RPMI8226 (cell line): ENCODE measurements at regions not wholly inside any gene's neighbourhood (a gene's known extent, or its start where the extent isn't known, plus 50 kb on each side); places are given as distances from the start of the nearest gene placed in this dataset.
"Not testable (repeated sequence)": the region's sequence is repeated elsewhere in the genome, so short reads cannot be mapped to it uniquely, and the experiment has no call there.

ENCODE experiments used
- DNase-seq: peaks from one replicate; pipeline ENCODE4 v3.0.0-alpha.2; 2015

- no peak for DNase-seq
Measured at GRCh38 chr2:64745562-64745961, 91.8 kb upstream of the SERTAD2 start.

DNA sequence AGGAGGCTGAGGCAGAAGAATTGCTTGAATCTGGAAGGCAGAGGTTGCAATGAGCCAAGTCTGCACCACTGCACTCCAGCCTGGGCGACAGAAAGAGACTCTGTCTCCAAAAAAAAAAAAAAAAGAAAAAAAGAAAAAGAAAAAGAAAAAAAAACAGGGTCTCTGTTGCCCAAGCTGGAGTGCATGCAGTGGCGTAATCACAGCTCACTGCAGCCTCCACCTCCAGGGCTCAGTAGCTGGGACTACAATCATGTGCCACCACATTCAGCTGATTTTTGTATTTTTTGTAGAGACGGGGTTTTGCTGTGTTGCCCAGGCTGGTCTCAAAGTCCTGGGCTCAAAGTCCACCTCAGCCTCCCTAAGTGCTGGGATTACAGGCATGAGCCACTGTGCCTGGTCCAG, 94.0 kb upstream of the SERTAD2 start:
- DNase-seq, result not testable (repeated sequence)

DNA sequence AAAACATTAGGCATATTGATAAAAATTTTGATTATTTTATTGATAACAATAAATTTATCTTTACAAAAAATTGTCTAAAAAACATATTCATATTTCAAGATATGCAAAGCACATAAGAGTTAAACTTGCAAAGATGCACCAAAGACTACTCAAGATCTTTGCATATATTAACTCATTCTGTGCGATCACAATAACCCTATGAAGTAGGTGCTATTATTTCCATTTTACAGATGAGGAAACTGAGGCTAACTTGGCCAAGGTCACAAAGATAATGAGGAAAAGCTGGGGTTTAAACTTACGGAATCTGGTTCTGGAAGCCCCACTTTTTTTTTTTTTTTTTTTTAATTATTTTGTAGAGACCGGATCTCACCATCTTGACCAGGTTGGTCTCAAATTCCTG, 94.4 kb upstream of the SERTAD2 start:
- no peak for DNase-seq

DNA sequence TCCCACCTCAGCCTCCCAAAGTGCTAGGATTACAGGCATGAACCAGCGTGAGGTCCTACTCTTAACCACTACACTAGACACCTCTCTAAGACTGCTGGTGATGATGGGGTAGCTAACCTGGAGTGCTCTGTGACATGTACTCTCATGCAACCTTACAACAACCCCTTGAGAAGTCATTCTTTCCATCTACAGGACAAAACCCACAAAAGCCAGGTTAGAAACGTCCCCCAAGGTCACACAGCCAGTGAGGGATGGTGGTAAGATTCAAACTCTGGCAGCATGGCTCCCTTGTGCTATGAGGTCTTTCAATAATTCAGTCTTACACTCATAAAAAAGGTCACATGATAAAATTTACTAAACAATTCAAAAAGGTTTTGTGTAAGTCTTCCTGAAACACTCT, 94.8 kb upstream of the SERTAD2 start:
- DNase-seq, result no peak

DNA sequence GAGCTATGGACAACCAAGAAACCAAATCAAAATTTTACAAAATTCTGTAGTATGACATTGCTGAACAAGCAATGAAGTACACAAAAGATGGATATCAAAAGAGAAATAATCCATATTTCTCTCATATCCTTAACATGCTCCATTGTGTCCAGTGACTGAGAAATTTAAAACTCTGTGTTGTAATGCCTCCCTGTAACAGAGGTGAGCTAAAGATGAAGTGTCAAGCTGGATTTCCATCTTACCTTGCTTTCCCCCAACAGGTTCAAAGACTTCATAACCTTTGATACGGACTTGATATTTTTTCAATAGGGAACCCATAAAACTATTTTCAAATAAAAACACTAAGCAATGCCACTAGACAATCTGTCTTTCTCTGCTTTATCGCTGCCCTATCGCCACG, 95.7 kb upstream of the SERTAD2 start:
- DNase-seq, result peak; percentile 23

GRCh38 chr2:64750001-64750816, 96.5 kb upstream of the SERTAD2 start:
- DNase-seq, result peak; percentile 53

DNA sequence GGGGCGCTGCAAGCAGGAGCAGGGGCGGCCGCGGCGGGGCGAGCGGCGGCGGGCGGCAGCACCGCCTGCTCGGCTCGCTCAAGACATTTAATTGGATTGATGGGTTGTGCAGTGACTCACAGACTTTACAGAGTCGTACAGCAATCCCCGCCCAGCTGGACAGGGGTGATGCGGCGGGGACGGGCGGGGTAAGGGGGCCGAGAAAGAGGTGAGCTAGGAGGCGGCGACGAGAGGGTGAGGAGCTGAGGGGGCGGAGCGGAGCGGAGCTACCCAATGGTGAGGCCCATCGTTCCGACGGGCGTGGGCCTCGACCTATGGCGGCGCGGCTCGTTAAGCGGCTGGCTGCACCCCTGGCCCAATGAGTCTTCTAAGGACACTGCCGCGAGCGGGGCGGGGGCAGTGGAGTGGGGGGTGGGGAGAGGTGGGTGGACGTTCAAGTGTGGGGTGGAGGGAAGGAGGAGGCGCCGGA, 97.1 kb upstream of the SERTAD2 start:
- DNase-seq, result no peak

DNA sequence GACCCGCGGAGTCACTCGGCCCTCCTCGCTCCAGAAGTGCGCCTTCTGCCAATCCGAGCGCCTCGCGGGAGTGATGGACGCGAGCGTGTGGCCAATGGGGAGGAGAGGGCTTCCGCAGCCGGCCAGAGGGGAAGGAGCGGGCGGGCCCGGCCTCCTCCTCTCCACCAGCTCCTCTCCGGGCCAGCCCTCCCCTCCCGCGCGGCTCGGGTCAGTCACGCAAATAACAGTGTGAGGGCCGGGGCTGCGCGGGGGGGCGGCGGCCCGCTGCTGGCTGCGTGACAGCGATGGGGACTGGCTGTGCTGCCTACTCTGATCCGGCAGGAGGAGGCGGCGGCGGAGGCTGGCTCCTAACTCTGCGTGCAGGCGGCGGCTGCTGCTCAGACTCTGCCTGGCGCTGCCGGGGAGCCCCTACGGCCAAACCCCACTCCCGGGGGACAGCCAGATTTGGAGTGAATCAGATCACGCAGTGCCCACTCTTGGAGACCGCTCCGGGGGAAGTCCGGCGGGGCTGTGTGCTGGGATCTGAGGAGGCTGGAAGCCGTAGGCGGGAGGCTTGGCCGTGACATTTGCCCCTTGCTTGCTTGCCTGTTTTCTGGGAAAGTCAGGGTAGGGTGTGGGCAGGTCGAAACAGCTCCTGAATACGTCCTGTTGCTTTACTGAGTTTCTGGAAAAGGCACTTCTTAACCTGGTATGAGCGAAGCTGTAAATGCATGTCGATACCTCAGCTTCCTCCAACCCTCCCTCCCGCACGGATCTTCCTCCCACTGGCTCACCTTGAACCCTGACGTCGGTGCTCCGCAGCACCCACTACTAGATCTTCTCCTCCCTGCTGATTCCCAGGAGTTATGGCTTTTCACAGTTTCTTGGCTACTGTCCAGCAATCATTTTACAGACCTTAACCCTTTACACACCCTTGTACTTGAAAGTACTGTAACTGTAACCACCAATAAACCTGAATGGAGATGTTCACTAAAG, 97.9 kb upstream of the SERTAD2 start:
- DNase-seq, result peak; percentile 99

- DNase-seq, result peak; percentile 52
Measured at GRCh38 chr2:64753399-64753798, 99.7 kb upstream of the SERTAD2 start.

DNA sequence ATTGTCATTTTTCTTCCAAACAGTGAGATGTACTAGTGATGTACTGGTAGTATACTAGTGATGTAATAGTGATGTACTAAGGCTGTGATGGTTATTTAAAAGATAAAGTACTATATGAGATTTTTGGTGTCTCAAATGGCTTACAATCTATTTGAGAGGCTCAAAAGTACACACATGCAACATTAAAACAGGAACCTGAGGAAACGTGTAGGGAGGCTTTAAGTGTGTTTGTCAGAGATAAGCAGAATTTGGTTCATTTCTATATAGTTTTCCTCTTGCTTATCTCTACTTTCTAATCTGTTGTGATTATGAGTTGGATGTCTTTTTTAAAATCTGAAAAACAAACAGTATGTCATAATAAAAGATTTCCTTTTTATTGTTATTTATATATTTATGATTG, 100.9 kb upstream of the SERTAD2 start:
- DNase-seq, result no peak

- no peak for DNase-seq
Measured at GRCh38 chr2:64757126-64757525, 103.4 kb upstream of the SERTAD2 start.

GRCh38 chr2:64760128-64760527, 106.4 kb upstream of the SERTAD2 start:
- no peak for DNase-seq

GRCh38 chr2:64762301-64762997, 108.7 kb upstream of the SERTAD2 start:
- DNase-seq, result no peak

DNA sequence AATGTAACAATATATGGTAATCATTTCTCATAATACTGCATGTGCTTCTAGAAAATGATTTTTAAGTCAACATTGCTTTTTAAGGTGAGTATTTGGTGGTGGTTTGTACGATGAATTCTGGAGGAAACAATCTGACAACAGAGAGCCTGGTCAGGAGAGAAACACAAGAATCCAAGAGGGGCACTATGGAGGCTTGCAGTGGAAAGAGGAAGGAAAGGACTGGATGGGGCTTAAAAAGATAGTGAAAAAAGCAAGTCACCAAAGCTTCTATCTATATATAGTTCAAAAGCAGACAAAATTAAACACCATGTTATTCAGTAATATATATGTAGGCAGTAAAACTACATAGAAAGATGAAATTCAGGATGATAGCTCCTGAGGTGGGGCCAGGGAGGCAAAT, 109.4 kb upstream of the SERTAD2 start:
- DNase-seq, result no peak

DNA sequence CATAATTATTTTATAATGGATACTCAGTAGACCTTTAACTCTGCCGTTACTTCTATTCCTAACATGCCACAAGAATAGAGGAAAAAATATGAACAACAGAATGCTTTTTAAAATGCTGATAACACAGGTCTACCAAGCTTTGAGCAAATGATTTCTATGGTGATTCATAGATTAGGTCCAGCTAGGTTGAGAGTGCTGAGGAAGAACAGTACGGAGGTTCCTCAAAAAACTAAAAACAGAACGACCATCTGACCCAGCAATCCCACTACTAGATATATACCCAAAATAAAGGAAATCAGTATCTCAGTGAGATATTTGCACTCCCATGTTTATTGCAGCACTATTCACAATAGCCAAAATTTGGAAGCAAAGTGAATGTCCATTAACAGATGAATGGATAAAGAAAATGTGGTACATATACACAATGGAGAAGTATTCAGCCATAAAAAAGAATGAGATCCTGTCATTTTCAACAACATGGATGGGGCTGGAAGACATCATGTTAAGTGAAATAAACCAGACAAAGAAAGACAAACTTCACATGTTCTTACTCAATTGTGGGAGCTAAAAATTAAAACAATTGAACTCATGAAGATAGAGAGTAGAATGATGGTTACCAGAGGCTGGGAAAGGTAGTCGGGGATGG, 111.6 kb upstream of the SERTAD2 start:
- no peak for DNase-seq

DNA sequence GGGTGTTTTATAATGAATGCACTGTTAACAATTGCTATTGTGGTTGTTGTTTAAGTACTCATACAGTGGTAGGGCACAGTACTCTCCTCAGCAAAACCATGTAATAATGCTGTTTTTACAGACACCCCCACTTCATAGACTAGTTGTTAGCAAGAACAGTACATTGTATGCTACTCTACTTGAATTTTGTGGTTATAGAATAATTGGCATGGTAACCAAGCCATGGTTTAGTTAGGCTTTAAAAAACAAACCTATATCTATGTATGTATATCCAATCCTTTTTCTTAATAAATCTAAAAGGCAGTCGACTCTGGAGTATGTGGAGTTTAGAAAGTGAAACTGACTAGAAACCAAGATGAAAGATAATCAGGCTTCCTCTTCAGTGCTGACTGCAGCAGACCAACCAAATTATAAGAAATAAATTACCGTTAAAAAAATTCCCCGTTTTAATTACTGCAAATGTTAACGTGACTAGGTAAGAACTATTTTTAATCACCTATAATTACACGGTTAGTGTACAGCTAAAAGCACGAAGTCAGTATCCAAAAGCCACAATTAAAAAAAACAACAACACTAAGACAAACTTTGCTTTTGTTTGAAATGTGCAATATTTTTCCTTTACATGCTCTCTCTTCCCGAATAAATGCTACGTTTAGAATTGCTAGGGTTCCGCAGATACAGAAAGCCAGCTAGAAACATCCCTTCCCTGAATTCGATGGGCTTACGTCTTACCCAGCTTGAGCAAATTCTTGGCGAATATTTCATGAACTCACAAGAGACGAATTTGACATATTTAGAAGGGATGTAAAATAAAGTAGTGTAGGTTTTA, 113.3 kb upstream of the SERTAD2 start:
- peak; percentile 32 for DNase-seq

DNA sequence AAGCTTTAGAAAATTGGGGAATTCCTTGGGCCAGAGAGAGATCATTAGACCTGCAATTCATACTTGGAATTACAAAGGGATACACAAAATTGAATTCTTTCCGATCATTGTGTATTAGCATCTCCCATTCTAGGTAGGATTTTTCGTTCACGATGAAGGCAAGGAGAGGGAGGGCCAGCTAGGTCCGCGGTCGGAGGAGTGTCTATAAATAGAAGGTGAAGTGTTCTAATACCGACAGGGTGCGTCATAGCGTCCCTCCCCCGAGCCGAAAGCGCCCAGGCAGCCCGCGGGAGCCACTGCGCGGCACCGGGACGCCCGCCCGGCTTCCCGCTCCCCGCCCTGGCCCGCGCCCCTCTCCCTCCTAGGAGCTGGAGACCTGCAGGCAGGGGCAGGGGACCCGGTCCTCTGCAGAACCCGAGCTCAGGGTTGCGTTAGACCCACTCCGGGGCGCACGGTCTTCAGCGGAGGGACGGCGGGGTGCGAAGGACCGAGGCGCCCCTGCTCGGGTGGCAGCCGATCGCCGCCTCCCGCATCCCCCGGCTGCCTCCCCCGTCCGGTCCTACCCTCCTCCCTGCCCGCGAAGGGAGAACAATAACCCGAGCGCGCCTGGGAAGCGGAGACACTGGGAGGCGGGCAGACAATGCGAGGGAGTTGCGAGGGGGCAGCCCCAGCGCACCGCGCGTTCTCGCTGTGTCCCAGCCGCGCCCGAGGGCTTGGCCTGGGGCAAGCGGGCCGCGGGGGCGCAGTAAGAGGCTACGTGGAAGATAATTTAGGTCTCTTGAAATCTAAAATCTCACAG, 114.2 kb upstream of the SERTAD2 start:
- peak; percentile 91 for DNase-seq

DNA sequence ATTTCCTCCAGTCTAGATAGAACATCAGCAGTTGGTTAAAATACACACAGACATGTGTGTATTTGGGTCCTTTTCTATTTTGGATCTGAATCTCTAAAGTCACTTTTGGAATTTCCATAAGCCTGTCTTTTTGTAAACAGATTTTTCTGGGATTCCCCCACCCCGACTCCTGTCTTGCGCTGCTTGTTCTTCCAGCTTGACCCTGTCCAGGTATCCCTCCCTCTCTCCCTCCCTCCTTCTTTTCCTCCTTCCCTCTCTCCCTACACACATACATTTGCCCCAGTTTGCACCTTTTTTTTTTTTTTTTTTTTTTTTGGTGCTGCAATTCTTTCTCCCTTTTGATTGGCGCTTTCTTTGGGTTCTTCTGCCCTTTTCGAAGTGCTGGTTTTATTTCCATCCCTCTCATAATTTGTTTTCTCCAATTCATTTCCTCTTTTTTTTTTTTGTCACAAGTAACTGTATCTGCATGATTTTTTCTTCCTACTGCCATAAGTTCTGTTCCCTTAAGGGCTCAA, 114.8 kb upstream of the SERTAD2 start:
- no peak for DNase-seq

DNA sequence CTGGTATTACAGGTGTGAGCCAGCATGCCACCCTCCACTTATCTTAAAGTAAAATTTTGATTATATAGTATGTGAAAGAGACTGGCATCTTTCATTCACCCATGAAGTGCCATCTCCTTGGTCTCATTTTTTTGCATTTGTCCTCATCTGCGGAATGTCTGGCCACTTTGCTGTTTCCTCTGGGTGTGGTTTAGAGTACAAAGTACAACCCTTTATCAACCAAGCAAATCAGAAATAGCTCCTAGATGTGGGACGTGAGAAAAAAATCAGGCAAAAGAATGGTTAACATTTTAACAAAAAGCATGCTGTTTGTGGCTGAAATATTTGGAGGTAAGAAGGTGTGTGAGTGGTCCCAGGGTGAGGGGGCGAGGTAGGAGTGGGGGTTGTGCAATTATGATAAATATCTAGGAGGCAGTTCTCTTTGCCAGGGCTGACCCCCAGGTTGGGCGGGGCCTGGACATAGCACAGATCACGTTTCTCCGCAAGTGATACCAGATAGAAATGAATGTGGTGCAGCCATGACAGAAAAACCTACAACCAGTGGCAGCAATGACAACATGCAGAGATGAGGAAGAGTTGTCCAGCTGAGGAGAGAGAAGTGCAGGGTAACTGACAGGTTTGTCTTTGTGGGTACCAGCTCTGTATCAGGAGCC, 115.8 kb upstream of the SERTAD2 start:
- no peak for DNase-seq
